IMR-90 (cell line): ENCODE measurements at regions not wholly inside any gene's neighbourhood (a gene's known extent, or its start where the extent isn't known, plus 50 kb on each side); places are given as distances from the start of the nearest gene placed in this dataset.

Source experiments
- ATAC-seq: fragments of 200-7000 bp; cut with Tn5 transposase; 2 replicates; pipeline ENCODE4 v1.9.1; 2020; ENCODE audit warnings: low read depth, mild to moderate bottlenecking, moderate library complexity
- BruUV-seq: library from RNA; stranded (reverse); fragments of 400-500 nt; replicated peaks from 2 replicates; lab custom pipeline; 2021; lab: Mats Ljungman, UMichigan
- CTCF ChIA-PET: fragments of 300-600 bp; formaldehyde crosslinking; extraction: SDS; loops from one replicate; lab custom pipeline; 2021; ENCODE audit warnings: antibody characterized with exemption; lab: Yijun Ruan, JAX
- POLR2A ChIA-PET: fragments of 300-600 bp; sonication (Branson Sonifier 250); formaldehyde crosslinking; loops from one replicate; lab custom pipeline; 2022; ENCODE audit warnings: antibody characterized with exemption; ENCODE audit not compliant: unreplicated experiment; lab: Charles Lee
- DNase-seq: peaks from one replicate; pipeline ENCODE4 v3.0.0; 2013
- H2AFZ ChIP-seq: replicated peaks from 2 replicates; pipeline ENCODE3; 2013; ENCODE audit warnings: low read length, mild to moderate bottlenecking; ENCODE audit not compliant: poor library complexity
- H2AK5ac ChIP-seq: 2 replicates; pipeline ENCODE4 v1.6.1; 2013; ENCODE audit warnings: low read depth, low read length, inconsistent platforms
- H2AK9ac ChIP-seq: replicated peaks from 2 replicates; pipeline ENCODE3; 2013; ENCODE audit warnings: mild to moderate bottlenecking, low read depth, low read length, moderate library complexity; ENCODE audit not compliant: poor library complexity
- H2BK120ac ChIP-seq: 2 replicates; pipeline ENCODE4 v1.6.1; 2013; ENCODE audit warnings: low read depth, low read length, inconsistent platforms
- H2BK15ac ChIP-seq: 3 replicates; pipeline ENCODE4 v1.6.1; 2013; ENCODE audit warnings: low read depth, low read length, inconsistent platforms
- H2BK20ac ChIP-seq: 2 replicates; pipeline ENCODE4 v1.6.1; 2013; ENCODE audit warnings: low read depth, mild to moderate bottlenecking, inconsistent platforms, low read length, moderate library complexity
- H2BK5ac ChIP-seq: 2 replicates; pipeline ENCODE4 v1.6.1; 2013; ENCODE audit warnings: mild to moderate bottlenecking, low read depth, low read length, inconsistent platforms; ENCODE audit not compliant: poor library complexity, severe bottlenecking
- H3K14ac ChIP-seq: replicated peaks from 2 replicates; pipeline ENCODE4 v1.6.1; 2013; ENCODE audit warnings: low read depth, low read length, inconsistent platforms
- H3K18ac ChIP-seq: 2 replicates; pipeline ENCODE4 v1.6.1; 2013; ENCODE audit warnings: low read depth, low read length, control low read depth
- H3K23ac ChIP-seq: 2 replicates; pipeline ENCODE4 v1.6.1; 2013; ENCODE audit warnings: low read depth, low read length, inconsistent platforms
- H3K27ac ChIP-seq: 2 replicates; pipeline ENCODE4 v1.5.1; 2013; ENCODE audit warnings: mild to moderate bottlenecking, control low read depth, low read length; ENCODE audit not compliant: insufficient read depth
- H3K27me3 ChIP-seq: 2 replicates; pipeline ENCODE4 v1.6.1; 2013; ENCODE audit warnings: low read length; ENCODE audit not compliant: control insufficient read depth, insufficient read depth
- H3K36me3 ChIP-seq: 2 replicates; pipeline ENCODE4 v1.6.1; 2013; ENCODE audit warnings: low read length, mixed read lengths; ENCODE audit not compliant: control insufficient read depth, insufficient read depth
- H3K4ac ChIP-seq: 2 replicates; pipeline ENCODE4 v1.6.1; 2013; ENCODE audit warnings: low read depth, low read length, inconsistent platforms
- H3K4me1 ChIP-seq: 2 replicates; pipeline ENCODE4 v1.6.1; 2013; ENCODE audit warnings: low read length, mixed read lengths; ENCODE audit not compliant: control insufficient read depth, insufficient read depth
- H3K4me2 ChIP-seq: 2 replicates; pipeline ENCODE4 v1.6.1; 2013; ENCODE audit warnings: low read depth, mild to moderate bottlenecking, control low read depth, low read length, moderate library complexity
- H3K4me3 ChIP-seq: 2 replicates; pipeline ENCODE4 v1.5.1; 2013; ENCODE audit warnings: low read depth, mild to moderate bottlenecking, control low read depth, low read length, moderate library complexity; ENCODE audit not compliant: insufficient read depth
- H3K56ac ChIP-seq: 2 replicates; pipeline ENCODE4 v1.6.1; 2013; ENCODE audit warnings: low read length, inconsistent platforms; ENCODE audit not compliant: insufficient read depth; ENCODE audit errors: extremely low read depth
- H3K79me1 ChIP-seq, 2 experiments: 2 replicates each; pipeline ENCODE4 v1.6.1; 2013; ENCODE audit warnings: low read length in 2 of 2, inconsistent platforms in 1 of 2, low read depth in 1 of 2
- H3K9ac ChIP-seq: 2 replicates; pipeline ENCODE4 v1.6.1; 2013; ENCODE audit warnings: low read depth, low read length, control low read depth
- H3K9me1 ChIP-seq: 2 replicates; pipeline ENCODE4 v1.6.1; 2013; ENCODE audit warnings: low read length, inconsistent platforms; ENCODE audit not compliant: insufficient read depth
- H3K9me3 ChIP-seq: 2 replicates; pipeline ENCODE4 v1.6.1; 2013; ENCODE audit warnings: low read length; ENCODE audit not compliant: control insufficient read depth, insufficient read depth
- H4K20me1 ChIP-seq: 2 replicates; pipeline ENCODE4 v1.6.1; 2013; ENCODE audit warnings: low read length, inconsistent platforms; ENCODE audit not compliant: insufficient read depth
- H4K5ac ChIP-seq: 2 replicates; pipeline ENCODE4 v1.6.1; 2013; ENCODE audit warnings: mild to moderate bottlenecking, low read depth, low read length, control low read depth
- H4K8ac ChIP-seq, 2 experiments: 2 replicates each; pipeline ENCODE4 v1.6.1; 2013; ENCODE audit warnings: low read depth in 2 of 2, low read length in 2 of 2, control low read depth in 1 of 2, inconsistent platforms in 1 of 2
- H4K91ac ChIP-seq: 2 replicates; pipeline ENCODE4 v1.6.1; 2013; ENCODE audit warnings: low read depth, low read length, inconsistent platforms; ENCODE audit not compliant: insufficient read depth
- BHLHE40 ChIP-seq: fragments of 150-350 bp; IDR thresholded peaks from 2 replicates; pipeline ENCODE4 v1.6.1; 2016; ENCODE audit warnings: mild to moderate bottlenecking, low read depth, low read length
- CEBPB ChIP-seq: IDR thresholded peaks from 2 replicates; pipeline ENCODE4 v1.6.1; 2012; ENCODE audit warnings: low read depth, low read length, improper control_type of control experiment
- CHD1 ChIP-seq: IDR thresholded peaks from 2 replicates; pipeline ENCODE4 v1.6.1; 2012; ENCODE audit warnings: low read depth, low read length, improper control_type of control experiment
- FOS ChIP-seq: fragments of 150-350 bp; IDR thresholded peaks from 2 replicates; pipeline ENCODE4 v1.6.1; 2016; ENCODE audit warnings: low read depth, low read length
- MAFK ChIP-seq: IDR thresholded peaks from 2 replicates; pipeline ENCODE4 v1.6.1; 2012; ENCODE audit warnings: low read depth, low read length, improper control_type of control experiment
- MAZ ChIP-seq: IDR thresholded peaks from 2 replicates; pipeline ENCODE4 v1.6.1; 2012; ENCODE audit warnings: low read depth, mild to moderate bottlenecking, low read length, improper control_type of control experiment, moderate library complexity, borderline replicate concordance
- MXI1 ChIP-seq: IDR thresholded peaks from 2 replicates; pipeline ENCODE4 v1.6.1; 2012; ENCODE audit warnings: low read depth, mild to moderate bottlenecking, low read length, moderate library complexity, borderline replicate concordance
- NFE2L2 ChIP-seq: fragments of 150-350 bp; IDR thresholded peaks from 2 replicates; pipeline ENCODE4 v1.6.1; 2016; ENCODE audit warnings: low read depth, mild to moderate bottlenecking, low read length
- POLR2A ChIP-seq: IDR thresholded peaks from 2 replicates; pipeline ENCODE4 v1.6.1; 2012; ENCODE audit warnings: mild to moderate bottlenecking, low read depth, low read length
- RAD21 ChIP-seq: IDR thresholded peaks from 2 replicates; pipeline ENCODE4 v1.6.1; 2012; ENCODE audit warnings: low read length, improper control_type of control experiment
- RCOR1 ChIP-seq: IDR thresholded peaks from 2 replicates; pipeline ENCODE4 v1.6.1; 2012; ENCODE audit warnings: mild to moderate bottlenecking, low read length, improper control_type of control experiment; ENCODE audit not compliant: insufficient replicate concordance
- RFX5 ChIP-seq: IDR thresholded peaks from 2 replicates; pipeline ENCODE4 v1.8.0; 2012; ENCODE audit warnings: low read depth, mild to moderate bottlenecking, low read length, moderate library complexity
- SMC3 ChIP-seq: fragments of 150-350 bp; IDR thresholded peaks from 2 replicates; pipeline ENCODE4 v1.6.1; 2016; ENCODE audit warnings: low read depth, mild to moderate bottlenecking, antibody characterized with exemption, low read length, moderate library complexity
- USF2 ChIP-seq: fragments of 150-350 bp; IDR thresholded peaks from 2 replicates; pipeline ENCODE4 v1.6.1; 2017; ENCODE audit warnings: mild to moderate bottlenecking, antibody characterized with exemption, low read length, low read depth
- WGBS, 2 experiments: methylation state at CpG; one replicate each; pipeline versions ENCODE4 v1.1.5 to v1.1.7; 2013; ENCODE audit warnings: missing lambda C conversion rate in 2 of 2; ENCODE audit not compliant: insufficient read length in 1 of 2; ENCODE audit errors: extremely low coverage in 2 of 2; 5-methylcytosine and 5-hydroxymethylcytosine counted together
- dilution Hi-C: fragments of 300-500 bp; cut with HindIII; formaldehyde crosslinking; loops from one replicate; pipeline ENCODE4 v1.14.3; 2018; ENCODE audit warnings: low sequenced_read_pairs; ENCODE audit not compliant: unreplicated experiment
- in situ Hi-C: fragments of 300-500 bp; cut with MboI; formaldehyde crosslinking; loops from 3 replicates; pipeline ENCODE4 v1.14.3; 2019; ENCODE audit warnings: low sequenced_read_pairs, inconsistent platforms, mixed read lengths
- intact Hi-C: fragments of 100-400 bp; cut with micrococcal nuclease; formaldehyde crosslinking; loops from 2 replicates; pipeline ENCODE4 v1.10.0; 2022
- TF ChIP-seq, protein P1 (sequence below): fragments of 150-350 bp; IDR thresholded peaks from 2 replicates; pipeline ENCODE4 v1.6.1; 2016; ENCODE audit warnings: low read depth, mild to moderate bottlenecking, low read length, moderate library complexity, borderline replicate concordance
- TF ChIP-seq, protein P2 (sequence below): conservative IDR thresholded peaks from 2 replicates; pipeline ENCODE4 v1.5.1; 2012; ENCODE audit warnings: mild to moderate bottlenecking, low read depth, low read length, improper control_type of control experiment

GRCh38 chr7:114158854-114159253, 240.0 kb upstream of the PPP1R3A start:
- Histone ChIP-seq H2AK9ac (no peak overlapping the region), H3K56ac (no peak overlapping the region), H4K20me1 (no peaks in the 10 kb centered on the region), H3K9ac (no peak overlapping the region), H3K9me1 (no peaks in the 10 kb centered on the region), H2AFZ (no peak overlapping the region), H3K9me3 (no peaks in the 10 kb centered on the region), H2BK20ac (no peak overlapping the region), H3K18ac (no peak overlapping the region), H3K36me3 (no peaks in the 10 kb centered on the region), H4K91ac (no peak overlapping the region), H3K79me1 (no peaks in the 10 kb centered on the region), H2AK5ac (no peak overlapping the region), H3K14ac (no peak overlapping the region), H4K5ac (no peak overlapping the region), H2BK5ac (no peak overlapping the region), H3K4me1 (no peaks in the 10 kb centered on the region), H4K8ac (no peak overlapping the region), H3K27me3 (no peaks in the 10 kb centered on the region), H2BK120ac (no peak overlapping the region), H2BK15ac (no peak overlapping the region), H3K4ac (no peak overlapping the region), H3K23ac (no peak overlapping the region), H3K4me2 (no peak overlapping the region), H3K27ac (no peak overlapping the region), H3K4me3 (no peak overlapping the region)
- ChIA-PET CTCF (no interaction called here), POLR2A (no interaction called here)
- DNase-seq (no peak), ATAC-seq (no peak)
- WGBS, 2 experiments: 75% methylated on average over 1 of the region's 1 CpG; no CpG with 5 or more reads in 1 of the 2 experiments
- no TSS peak for BruUV-seq
- dilution Hi-C loops (no loop called here), in situ Hi-C loops (no loop called here), intact Hi-C loops (no loop called here)
- no peak for TF ChIP-seq MAFK
- no peak for TF ChIP-seq SMC3
- no peak for TF ChIP-seq RAD21
- TF ChIP-seq CEBPB: no peak
- no peak for TF ChIP-seq RFX5
- TF ChIP-seq BHLHE40: no peak
- TF ChIP-seq, protein P1, sequence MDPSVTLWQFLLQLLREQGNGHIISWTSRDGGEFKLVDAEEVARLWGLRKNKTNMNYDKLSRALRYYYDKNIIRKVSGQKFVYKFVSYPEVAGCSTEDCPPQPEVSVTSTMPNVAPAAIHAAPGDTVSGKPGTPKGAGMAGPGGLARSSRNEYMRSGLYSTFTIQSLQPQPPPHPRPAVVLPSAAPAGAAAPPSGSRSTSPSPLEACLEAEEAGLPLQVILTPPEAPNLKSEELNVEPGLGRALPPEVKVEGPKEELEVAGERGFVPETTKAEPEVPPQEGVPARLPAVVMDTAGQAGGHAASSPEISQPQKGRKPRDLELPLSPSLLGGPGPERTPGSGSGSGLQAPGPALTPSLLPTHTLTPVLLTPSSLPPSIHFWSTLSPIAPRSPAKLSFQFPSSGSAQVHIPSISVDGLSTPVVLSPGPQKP: no peak
- no peak for TF ChIP-seq MXI1
- TF ChIP-seq FOS: no peak
- no peak for TF ChIP-seq POLR2A
- TF ChIP-seq, protein P2, sequence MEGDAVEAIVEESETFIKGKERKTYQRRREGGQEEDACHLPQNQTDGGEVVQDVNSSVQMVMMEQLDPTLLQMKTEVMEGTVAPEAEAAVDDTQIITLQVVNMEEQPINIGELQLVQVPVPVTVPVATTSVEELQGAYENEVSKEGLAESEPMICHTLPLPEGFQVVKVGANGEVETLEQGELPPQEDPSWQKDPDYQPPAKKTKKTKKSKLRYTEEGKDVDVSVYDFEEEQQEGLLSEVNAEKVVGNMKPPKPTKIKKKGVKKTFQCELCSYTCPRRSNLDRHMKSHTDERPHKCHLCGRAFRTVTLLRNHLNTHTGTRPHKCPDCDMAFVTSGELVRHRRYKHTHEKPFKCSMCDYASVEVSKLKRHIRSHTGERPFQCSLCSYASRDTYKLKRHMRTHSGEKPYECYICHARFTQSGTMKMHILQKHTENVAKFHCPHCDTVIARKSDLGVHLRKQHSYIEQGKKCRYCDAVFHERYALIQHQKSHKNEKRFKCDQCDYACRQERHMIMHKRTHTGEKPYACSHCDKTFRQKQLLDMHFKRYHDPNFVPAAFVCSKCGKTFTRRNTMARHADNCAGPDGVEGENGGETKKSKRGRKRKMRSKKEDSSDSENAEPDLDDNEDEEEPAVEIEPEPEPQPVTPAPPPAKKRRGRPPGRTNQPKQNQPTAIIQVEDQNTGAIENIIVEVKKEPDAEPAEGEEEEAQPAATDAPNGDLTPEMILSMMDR: no peak
- no peak for TF ChIP-seq RCOR1
- TF ChIP-seq NFE2L2: no peak
- no peak for TF ChIP-seq USF2
- no peak for TF ChIP-seq MAZ
- TF ChIP-seq CHD1: no peak
